ENCODE measurements at regions not wholly inside any gene's neighbourhood (a gene's known extent, or its start where the extent isn't known, plus 50 kb on each side); places are given as distances from the start of the nearest gene placed in this dataset.

- Mint-ChIP-seq H3K36me3 (ENCODE audit: low read depth) (no peaks in the 10 kb centered on the region), H3K9me3 (ENCODE audit: low read depth) (no peaks in the 10 kb centered on the region), H3K4me1 (ENCODE audit: low read depth) (no peaks in the 10 kb centered on the region), H3K27ac (ENCODE audit: unreplicated experiment) (no peak overlapping the region), H3K4me3 (ENCODE audit: unreplicated experiment) (no peak overlapping the region), H3K27me3 (ENCODE audit: low read depth) (no peaks in the 10 kb centered on the region)
- no peak for TF ChIP-seq CTCF (IDR thresholded peaks at IDR 0.05)
- no peak for DNase-seq (ENCODE audit: low spot score)
These were observed 345.0 kb downstream of the GXYLT1 start for GRCh38 chr12:41799671-41800070.

GRCh38 chr12:41795910-41796309 lies 348.8 kb downstream of the GXYLT1 start:
- Mint-ChIP-seq H3K27me3 (ENCODE audit: low read depth) (no peaks in the 10 kb centered on the region), H3K4me1 (ENCODE audit: low read depth) (no peaks in the 10 kb centered on the region), H3K4me3 (ENCODE audit: unreplicated experiment) (no peak overlapping the region), H3K27ac (ENCODE audit: unreplicated experiment) (no peak overlapping the region), H3K36me3 (ENCODE audit: low read depth) (peaks cover under 1% of the 10 kb centered on the region), H3K9me3 (ENCODE audit: low read depth) (peaks cover 11% of the 10 kb centered on the region)
- DNase-seq (ENCODE audit: low spot score) = no peak
- TF ChIP-seq CTCF (IDR thresholded peaks at IDR 0.05) = peak; percentile 15

- Mint-ChIP-seq H3K9me3 (ENCODE audit: low read depth) (peaks cover 16% of the 10 kb centered on the region), H3K27me3 (ENCODE audit: low read depth) (no peaks in the 10 kb centered on the region), H3K4me1 (ENCODE audit: low read depth) (no peaks in the 10 kb centered on the region), H3K27ac (ENCODE audit: unreplicated experiment) (no peak overlapping the region), H3K36me3 (ENCODE audit: low read depth) (peaks cover 2% of the 10 kb centered on the region), H3K4me3 (ENCODE audit: unreplicated experiment) (no peak overlapping the region)
- no peak for TF ChIP-seq CTCF (IDR thresholded peaks at IDR 0.05)
- DNase-seq (ENCODE audit: low spot score) = no peak
These were observed 349.5 kb downstream of the GXYLT1 start for GRCh38 chr12:41795051-41795600.

GRCh38 chr12:41794336-41794735 lies 350.3 kb downstream of the GXYLT1 start:
- Mint-ChIP-seq H3K27ac (ENCODE audit: unreplicated experiment) (no peak overlapping the region), H3K27me3 (ENCODE audit: low read depth) (no peaks in the 10 kb centered on the region), H3K4me3 (ENCODE audit: unreplicated experiment) (no peak overlapping the region), H3K4me1 (ENCODE audit: low read depth) (no peaks in the 10 kb centered on the region), H3K36me3 (ENCODE audit: low read depth) (peaks cover 2% of the 10 kb centered on the region), H3K9me3 (ENCODE audit: low read depth) (peaks cover 16% of the 10 kb centered on the region)
- no peak for DNase-seq (ENCODE audit: low spot score)
- TF ChIP-seq CTCF (IDR thresholded peaks at IDR 0.05) = no peak

GRCh38 chr12:41784957-41785356 lies 359.7 kb downstream of the GXYLT1 start:
- Mint-ChIP-seq H3K27me3 (ENCODE audit: low read depth) (peaks cover 5% of the 10 kb centered on the region), H3K27ac (ENCODE audit: unreplicated experiment) (no peak overlapping the region), H3K9me3 (ENCODE audit: low read depth) (no peaks in the 10 kb centered on the region), H3K4me1 (ENCODE audit: low read depth) (no peaks in the 10 kb centered on the region), H3K36me3 (ENCODE audit: low read depth) (no peaks in the 10 kb centered on the region), H3K4me3 (ENCODE audit: unreplicated experiment) (no peak overlapping the region)
- no peak for TF ChIP-seq CTCF (IDR thresholded peaks at IDR 0.05)
- no peak for DNase-seq (ENCODE audit: low spot score)

Measured in chondrocyte (in vitro differentiated cells).